ENCODE measurements at regions not wholly inside any gene's neighbourhood (a gene's known extent, or its start where the extent isn't known, plus 50 kb on each side); places are given as distances from the start of the nearest gene placed in this dataset.

DNA sequence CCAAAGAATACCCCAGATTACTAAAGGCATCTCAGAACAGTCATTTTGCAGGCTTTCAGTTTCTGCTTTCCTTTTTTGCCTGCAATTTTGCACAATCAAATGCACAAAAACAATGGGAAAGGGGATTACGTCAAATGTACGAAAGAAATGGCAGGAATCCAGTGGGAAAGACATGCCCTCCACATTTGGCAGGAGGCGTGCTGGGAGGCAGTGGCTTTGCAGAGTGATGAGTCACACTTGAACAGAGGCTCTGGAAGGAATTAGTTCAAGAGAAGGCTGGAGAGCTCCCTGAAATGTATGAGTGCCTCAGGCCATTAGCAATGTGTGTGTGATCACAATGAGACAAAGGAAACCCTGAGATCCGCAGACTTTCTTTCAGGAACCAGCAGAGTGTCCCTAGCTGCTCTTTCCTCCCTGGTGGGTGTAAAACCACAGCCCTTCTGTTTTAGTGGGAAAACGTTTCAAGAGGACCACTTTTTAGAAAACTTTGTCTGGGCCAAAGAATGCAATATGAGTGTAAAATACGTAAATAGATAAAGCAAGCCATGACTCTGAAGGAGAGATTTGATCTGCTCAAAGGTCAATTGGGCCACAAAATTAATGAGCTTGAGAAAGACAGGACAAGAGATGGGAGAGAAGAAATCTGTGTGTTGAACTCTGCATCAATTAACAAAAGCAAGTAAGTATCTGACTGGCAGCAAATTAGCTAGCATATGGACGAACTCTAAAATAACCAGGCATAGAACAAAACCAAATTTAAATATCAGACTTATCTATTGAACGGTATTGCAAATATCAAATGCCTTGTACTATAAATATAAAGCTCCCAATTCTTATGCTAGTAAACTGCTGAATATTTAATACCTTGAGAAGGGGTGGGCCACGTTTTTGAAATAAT, 155.4 kb upstream of the PDE3A start:
- FAIRE-seq: no peak

DNA sequence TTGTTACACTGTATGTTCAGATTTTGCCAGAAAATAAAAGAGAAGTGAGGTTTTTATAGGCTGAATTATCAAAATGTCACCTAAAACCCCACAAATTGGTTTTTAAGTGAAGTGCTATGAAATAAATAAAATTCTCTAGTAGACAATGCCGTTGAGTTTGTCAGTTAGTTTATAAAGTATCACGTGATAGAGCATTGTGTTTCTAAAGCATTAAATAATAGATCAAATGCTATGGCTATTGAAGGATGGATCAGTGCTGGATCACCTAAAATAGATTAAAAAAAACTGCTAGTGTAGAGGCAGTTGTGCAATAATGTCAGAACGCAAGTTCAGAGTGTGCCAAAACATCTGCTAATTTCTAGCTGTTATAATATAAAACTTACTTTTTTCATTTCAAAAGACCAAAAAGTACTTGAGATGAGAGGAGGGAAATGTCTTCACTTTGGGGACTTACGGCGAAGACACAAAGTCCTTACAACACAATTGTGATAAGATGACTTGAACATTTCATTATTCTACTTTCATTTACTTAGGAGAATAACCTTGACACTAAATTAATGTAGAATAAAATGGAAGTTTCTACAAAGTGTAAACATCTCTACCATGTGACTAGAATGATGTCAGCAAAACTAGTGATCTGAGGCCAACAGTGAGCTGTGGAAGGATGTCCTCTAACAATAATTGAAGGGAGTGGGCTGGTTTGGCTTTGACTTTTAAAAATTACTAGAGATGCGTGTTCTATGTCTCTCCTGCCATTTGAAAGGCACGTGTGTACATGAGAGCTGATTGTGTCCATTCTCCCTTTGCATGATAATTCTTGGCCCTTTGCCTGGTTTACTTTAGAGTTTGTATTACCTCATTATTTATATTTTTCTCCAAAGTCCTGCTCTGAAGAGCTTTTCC, 154.4 kb upstream of the PDE3A start:
- no peak for FAIRE-seq

GRCh38 chr12:20220339-20220738, 148.0 kb upstream of the PDE3A start:
- FAIRE-seq: no peak

GRCh38 chr12:20232931-20233675, 135.2 kb upstream of the PDE3A start:
- no peak for FAIRE-seq

DNA sequence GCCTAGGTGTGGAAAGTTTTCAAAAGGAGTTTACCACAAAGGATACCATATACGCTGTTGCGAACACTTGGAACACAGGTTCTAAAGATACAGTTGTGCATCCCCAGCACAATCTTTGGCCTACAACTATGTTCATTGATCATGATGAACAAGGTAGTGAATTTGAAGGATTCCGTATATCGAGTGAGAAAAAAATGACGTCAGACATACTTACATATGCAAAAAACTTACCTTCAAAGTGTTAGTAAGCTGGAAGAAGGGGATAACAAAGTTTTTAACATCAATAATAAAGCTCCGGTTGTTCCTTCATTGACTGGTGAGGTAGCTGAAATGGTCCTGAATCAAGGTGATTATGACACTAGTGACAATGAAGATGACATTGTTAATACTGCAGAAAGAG, 133.9 kb upstream of the PDE3A start:
- FAIRE-seq: no peak

DNA sequence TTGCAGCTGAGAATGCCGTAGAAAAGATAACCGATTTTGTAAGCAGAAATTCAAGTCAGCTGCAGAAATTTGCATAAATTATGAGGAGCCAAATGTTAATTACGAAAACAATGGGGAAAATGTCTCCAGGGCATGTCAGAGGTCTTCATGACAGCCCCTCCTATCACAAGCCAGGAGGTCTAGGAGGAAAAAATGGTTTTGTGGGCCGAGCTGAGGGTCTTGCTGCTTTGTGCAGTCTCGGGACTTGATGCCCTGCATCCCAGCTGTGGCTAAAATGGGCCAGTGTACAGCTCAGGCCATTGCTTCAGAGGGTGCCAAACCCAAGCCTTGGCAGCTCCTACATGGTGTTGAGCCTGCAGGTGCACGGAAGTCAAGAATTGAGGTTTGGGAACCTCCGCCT, 131.2 kb upstream of the PDE3A start:
- FAIRE-seq: no peak

DNA sequence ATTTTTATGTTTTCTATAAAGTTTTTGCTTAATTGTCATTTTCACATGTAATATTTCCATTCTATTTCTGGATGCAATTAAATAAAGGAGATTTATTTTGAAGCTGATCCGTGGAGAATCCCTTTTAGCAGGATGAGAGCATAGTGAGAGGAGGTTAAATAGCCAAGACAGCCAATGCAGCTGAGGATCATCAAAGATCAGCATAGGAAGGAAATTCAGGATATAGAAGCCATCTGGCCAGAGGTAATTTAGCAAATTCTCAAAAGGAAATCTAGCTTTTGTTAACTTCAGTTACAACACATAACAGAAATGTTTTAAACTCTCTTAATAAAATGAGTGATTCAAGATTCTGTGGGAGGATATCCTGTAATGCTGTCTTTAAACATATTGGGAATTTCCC, 122.8 kb upstream of the PDE3A start:
- FAIRE-seq: no peak

DNA sequence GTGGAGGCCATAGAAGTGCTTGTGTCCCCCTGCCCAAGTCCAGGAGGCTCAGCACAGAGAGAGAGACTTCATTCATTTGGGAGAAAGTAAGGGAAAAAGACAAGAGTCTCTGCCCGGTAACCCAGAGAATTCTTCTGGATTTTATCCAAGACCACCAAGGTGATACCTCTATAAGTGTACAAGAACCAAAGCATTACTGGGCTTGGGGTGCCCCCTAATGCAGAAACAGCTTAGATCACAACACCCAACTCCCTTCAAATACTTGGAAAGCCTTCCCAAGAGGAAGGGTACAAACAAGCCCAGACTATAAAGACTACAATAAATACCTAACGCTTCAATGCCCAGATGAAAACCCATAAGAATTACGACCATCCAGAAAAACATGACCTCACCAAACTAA, 119.7 kb upstream of the PDE3A start:
- no peak for FAIRE-seq

DNA sequence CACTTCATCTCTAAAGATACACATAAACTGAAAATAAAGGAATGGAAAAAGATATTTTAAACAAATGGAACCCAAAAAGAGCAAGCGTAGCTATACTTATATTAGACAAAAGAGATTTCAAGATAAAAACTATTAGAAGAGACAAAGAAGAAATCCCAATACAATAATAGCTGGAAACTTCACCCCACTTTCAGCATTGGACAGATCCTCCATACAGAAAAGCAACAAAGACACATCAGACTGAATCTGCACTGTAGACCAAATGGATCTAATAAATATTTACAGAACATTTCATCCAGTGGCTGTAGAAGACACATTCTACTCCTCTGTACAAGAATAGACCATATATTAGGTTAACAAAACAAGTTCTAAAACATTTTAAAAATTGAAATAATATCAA, 117.6 kb upstream of the PDE3A start:
- no peak for FAIRE-seq

- no peak for FAIRE-seq
These were observed 111.0 kb upstream of the PDE3A start for GRCh38 chr12:20257311-20257710.

DNA sequence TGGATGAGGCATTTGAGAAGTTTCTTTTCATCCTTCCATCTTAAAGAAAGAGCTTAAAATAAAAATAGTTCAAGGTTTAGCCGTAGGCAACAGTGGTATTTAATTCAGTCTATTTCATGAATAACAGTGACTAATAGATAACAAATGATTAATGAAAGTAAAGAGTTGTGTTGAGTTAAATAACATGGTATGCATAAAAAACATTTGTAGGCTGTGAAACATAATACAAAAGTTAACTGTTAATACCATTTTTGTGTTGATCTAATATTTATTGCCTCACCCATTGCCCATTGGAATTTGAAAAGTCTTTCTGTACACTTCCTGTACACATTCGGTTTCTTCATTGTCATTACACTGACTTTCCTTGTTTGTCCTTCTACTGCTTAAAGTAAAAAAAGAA, 108.6 kb upstream of the PDE3A start:
- FAIRE-seq: no peak

- FAIRE-seq: no peak
These were observed 107.5 kb upstream of the PDE3A start for GRCh38 chr12:20260851-20261250.

DNA sequence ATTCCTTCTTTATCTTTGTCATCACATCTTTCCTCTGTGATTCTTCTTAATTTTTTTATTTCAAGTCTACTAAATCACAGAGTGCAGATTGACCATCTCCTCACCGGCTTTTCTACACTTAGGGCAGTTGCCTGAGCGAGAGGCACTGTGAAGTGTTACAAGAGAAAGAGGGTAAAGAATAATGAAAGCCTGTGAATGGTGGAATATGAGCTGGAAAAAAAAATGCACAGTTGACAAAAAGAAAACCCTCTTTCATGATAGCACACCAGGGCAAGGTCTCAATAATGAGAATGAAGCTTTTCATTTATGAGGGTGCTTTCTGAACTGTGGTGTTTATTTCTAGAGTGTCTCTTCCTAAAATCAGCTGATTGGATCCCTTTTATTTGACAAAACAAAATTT, 106.2 kb upstream of the PDE3A start:
- no peak for FAIRE-seq

GRCh38 chr12:20264026-20264425, 104.3 kb upstream of the PDE3A start:
- no peak for FAIRE-seq

GRCh38 chr12:20264608-20265114, 103.7 kb upstream of the PDE3A start:
- no peak for FAIRE-seq

DNA sequence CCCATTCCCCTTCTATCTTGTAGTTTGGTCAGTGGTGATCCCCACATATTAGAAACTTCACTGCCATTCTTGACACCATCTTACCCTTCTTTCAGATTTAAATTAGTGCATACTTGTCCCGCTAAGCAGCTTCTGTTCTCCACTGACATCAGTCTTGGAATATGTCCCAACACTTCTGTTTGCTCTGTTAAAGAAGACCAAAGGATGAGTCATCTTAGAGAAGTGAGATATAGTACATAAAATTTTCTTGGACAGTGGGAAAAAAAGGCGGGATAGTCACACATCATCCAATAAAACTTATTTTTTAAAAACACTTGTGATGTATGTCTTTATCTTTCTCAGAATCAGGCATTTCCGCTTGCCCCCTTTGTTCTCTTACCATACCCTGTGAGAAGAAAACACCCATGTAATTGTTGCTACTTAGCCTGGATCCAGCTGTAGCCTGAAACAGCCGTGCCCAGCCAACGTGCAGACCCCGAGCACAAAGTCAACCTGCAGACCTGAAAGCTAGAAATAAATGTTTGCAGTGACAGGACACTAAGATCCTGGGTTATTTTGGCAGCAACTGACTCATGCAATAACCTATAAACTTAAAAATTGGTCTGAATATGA, 100.1 kb upstream of the PDE3A start:
- no peak for FAIRE-seq

DNA sequence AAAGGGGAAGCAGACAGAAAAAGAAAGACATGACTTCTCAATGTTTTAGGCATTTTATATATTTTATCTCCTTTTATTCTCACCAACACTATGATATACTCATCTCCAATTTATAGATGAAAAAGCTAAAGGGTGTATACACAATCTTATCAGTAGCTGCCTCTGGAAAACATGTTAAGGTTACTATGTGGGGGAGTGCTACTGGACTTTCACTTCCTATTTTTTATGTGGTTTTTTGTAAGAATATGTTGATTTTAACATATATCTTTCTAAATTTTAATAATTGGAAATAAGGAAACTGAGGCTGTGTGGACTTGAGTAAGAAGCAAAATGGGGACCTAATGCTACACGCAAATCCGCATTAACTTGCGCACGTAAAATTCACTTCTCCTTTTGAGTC, 99.6 kb upstream of the PDE3A start:
- no peak for FAIRE-seq

DNA sequence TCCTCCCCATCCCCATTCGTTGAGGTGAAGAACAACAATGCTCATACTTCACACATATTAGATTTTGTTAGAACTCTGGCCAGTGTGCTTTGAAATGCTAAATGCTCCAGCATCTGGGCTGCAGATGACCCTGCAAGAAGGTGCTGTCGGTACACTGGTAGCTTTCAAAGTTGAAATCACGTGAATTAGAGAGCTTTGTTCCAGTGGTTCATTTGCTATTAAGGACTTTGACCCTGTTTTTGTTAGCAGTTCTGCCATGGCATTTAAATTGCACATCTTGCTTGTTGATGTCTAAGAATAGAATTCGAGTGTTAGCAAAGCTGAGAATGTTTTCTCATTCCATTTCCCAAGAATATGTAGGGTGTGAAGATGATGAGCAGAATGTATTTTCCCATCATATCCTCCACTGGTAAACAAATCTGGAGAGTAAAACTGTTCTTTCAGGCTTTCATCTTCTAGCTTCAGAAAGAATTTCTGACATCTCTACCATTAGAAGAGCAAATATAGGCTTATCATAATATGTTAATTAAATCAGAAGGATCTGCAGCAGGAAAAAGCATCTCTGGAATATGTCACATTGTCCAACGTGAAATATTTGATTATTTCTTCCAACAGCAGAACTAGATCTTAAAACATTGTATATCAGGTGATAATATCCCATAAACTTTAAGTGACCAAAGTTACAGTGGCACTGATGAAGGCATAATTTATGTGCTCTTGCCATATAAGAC, 98.8 kb upstream of the PDE3A start:
- FAIRE-seq: no peak

DNA sequence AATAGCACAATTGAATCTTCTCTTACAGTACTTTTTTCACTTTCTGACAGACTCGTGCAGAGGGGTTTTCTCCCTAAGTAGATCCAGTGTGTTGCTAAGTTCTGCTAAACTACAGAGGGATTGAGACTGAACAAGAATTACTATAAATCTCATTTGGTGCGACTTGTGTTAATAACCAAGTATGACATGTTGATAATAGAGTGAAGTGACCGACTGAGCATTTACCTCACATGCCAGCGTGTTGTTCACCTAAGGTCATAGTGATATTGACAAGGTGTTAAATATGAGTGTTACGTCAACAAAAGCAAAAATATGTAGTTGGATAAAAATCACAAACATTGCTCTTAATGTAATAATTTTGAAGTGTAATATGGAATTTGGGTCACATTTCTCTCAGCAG, 97.8 kb upstream of the PDE3A start:
- no peak for FAIRE-seq

DNA sequence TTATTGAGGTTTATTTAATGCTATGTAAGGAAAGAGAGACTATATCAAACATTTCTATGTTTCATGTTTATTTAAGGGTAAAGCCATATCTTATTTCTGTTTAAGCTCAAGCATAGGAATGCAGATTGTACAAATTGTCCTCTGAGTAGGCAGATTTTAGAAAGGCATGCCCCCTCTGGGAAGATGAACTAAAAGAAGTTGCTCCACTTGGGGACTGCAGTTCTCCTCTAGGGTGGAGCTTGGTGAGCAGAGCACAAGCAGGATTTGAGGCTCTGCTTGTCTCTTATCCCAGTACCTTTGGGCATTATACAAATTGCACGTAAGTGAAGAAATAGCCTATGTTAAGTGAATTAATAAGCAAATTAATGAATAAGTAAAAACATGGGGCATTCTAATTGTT, 96.2 kb upstream of the PDE3A start:
- FAIRE-seq: no peak

- FAIRE-seq: no peak
These were observed 95.5 kb upstream of the PDE3A start for GRCh38 chr12:20272801-20273200.

- no peak for FAIRE-seq
These were observed 94.3 kb upstream of the PDE3A start for GRCh38 chr12:20274008-20274407.

Data from colon (tissue), 2 donors.